PC-9 (cell line): ENCODE measurements at regions not wholly inside any gene's neighbourhood (a gene's known extent, or its start where the extent isn't known, plus 50 kb on each side); places are given as distances from the start of the nearest gene placed in this dataset.

Source experiments
- BruUV-seq: library from RNA; stranded (reverse); fragments of 400-500 nt; replicated peaks from 2 replicates; lab custom pipeline; 2021; lab: Mats Ljungman, UMichigan
- CTCF ChIA-PET: fragments of 300-600 bp; sonication (Branson Sonifier 250); formaldehyde crosslinking; loops from one replicate; lab custom pipeline; 2022; ENCODE audit warnings: antibody characterized with exemption; lab: Charles Lee
- POLR2A ChIA-PET: fragments of 300-600 bp; sonication (Branson Sonifier 250); formaldehyde crosslinking; loops from one replicate; lab custom pipeline; 2022; ENCODE audit warnings: antibody characterized with exemption; ENCODE audit not compliant: unreplicated experiment; lab: Charles Lee
- DNase-seq, 2 experiments: peaks; one replicate each; pipeline versions ENCODE4 v3.0.0 to v3.0.0-alpha.2; 2015 to 2022; ENCODE audit warnings: mixed read lengths in 1 of 2
- H2AFZ ChIP-seq: fragments of 200-600 bp; sonication (generic); 2 replicates; pipeline ENCODE4 v1.8.1; 2017; ENCODE audit warnings: antibody characterized with exemption
- H3F3A ChIP-seq: fragments of 200-600 bp; sonication (generic); 2 replicates; pipeline ENCODE4 v1.8.1; 2017; ENCODE audit warnings: antibody characterized with exemption, mild to moderate bottlenecking, low read depth; ENCODE audit not compliant: insufficient read depth
- H3K27ac ChIP-seq: fragments of 200-600 bp; sonication (generic); 2 replicates; pipeline ENCODE4 v1.6.1; 2016; ENCODE audit warnings: mixed run types
- H3K27me3 ChIP-seq: fragments of 200-600 bp; sonication (generic); 2 replicates; pipeline ENCODE4 v1.6.1; 2016; ENCODE audit warnings: low read depth, mixed run types; ENCODE audit not compliant: insufficient read depth
- H3K36me3 ChIP-seq: fragments of 200-600 bp; sonication (generic); 2 replicates; pipeline ENCODE4 v1.6.1; 2016; ENCODE audit warnings: low read depth, mixed run types
- H3K4me1 ChIP-seq: fragments of 200-600 bp; sonication (generic); replicated peaks from 2 replicates; pipeline ENCODE4 v1.6.1; 2016; ENCODE audit warnings: mixed run types; ENCODE audit not compliant: insufficient read depth
- H3K4me2 ChIP-seq: fragments of 200-600 bp; sonication (generic); 2 replicates; pipeline ENCODE4 v1.6.1; 2017; ENCODE audit warnings: mixed run types
- H3K4me3 ChIP-seq: fragments of 200-600 bp; sonication (generic); 2 replicates; pipeline ENCODE4 v1.6.1; 2016; ENCODE audit warnings: mixed run types
- H3K79me2 ChIP-seq: fragments of 200-600 bp; sonication (generic); 2 replicates; pipeline ENCODE4 v1.6.1; 2017; ENCODE audit warnings: low read depth, mixed run types
- H3K9me2 ChIP-seq: fragments of 200-600 bp; sonication (generic); 2 replicates; pipeline ENCODE4 v1.8.1; 2017; ENCODE audit warnings: mild to moderate bottlenecking; ENCODE audit not compliant: insufficient read depth
- H3K9me3 ChIP-seq: fragments of 200-600 bp; sonication (generic); 2 replicates; pipeline ENCODE4 v1.8.1; 2016; ENCODE audit warnings: low read depth; ENCODE audit not compliant: insufficient read depth
- H4K20me1 ChIP-seq: fragments of 200-600 bp; sonication (generic); 2 replicates; pipeline ENCODE4 v1.8.1; 2017; ENCODE audit not compliant: insufficient read depth
- CTCF ChIP-seq: fragments of 200-600 bp; sonication (generic); conservative IDR thresholded peaks from 2 replicates; pipeline ENCODE4 v1.6.1; 2017; ENCODE audit warnings: mixed run types, antibody characterized with exemption, mild to moderate bottlenecking, moderate library complexity
- EZH2 ChIP-seq: fragments of 200-600 bp; sonication (generic); IDR thresholded peaks from 2 replicates; pipeline ENCODE4 v1.8.0; 2017; ENCODE audit warnings: antibody characterized with exemption, low read depth
- intact Hi-C: fragments of 100-400 bp; cut with micrococcal nuclease; formaldehyde crosslinking; loops from one replicate; pipeline ENCODE4 v1.10.0; 2022; ENCODE audit not compliant: unreplicated experiment

- CTCF ChIA-PET, result no interaction called here
- no peaks in the 10 kb centered on the region for H3K36me3 ChIP-seq
- H4K20me1 ChIP-seq, result no peaks in the 10 kb centered on the region
- no peaks in the 10 kb centered on the region for H3K4me1 ChIP-seq
- BruUV-seq, result no TSS peak
- no peak overlapping the region for H2AFZ ChIP-seq
- H3K27me3 ChIP-seq, result peaks cover 68% of the 10 kb centered on the region
- no peak overlapping the region for H3K4me2 ChIP-seq
- no peaks in the 10 kb centered on the region for H3K9me2 ChIP-seq
- TF ChIP-seq CTCF (no peak), EZH2 (no peak)
- intact Hi-C loops, result no loop called here
- no peak for DNase-seq
- POLR2A ChIA-PET, result no interaction called here
- H3K4me3 ChIP-seq, result no peak overlapping the region
- no peaks in the 10 kb centered on the region for H3K79me2 ChIP-seq
- H3K9me3 ChIP-seq, result no peaks in the 10 kb centered on the region
- H3K27ac ChIP-seq, result no peak overlapping the region
- no peaks in the 10 kb centered on the region for H3F3A ChIP-seq
Measured at GRCh38 chr18:78919956-78920355, 59.7 kb upstream of the SALL3 start.

- H3K4me3 ChIP-seq, result no peak overlapping the region
- no peak for DNase-seq
- H3K27ac ChIP-seq, result no peak overlapping the region
- ChIA-PET CTCF (no interaction called here), POLR2A (no interaction called here)
- H3F3A ChIP-seq, result no peaks in the 10 kb centered on the region
- intact Hi-C loops, result no loop called here
- TF ChIP-seq CTCF (no peak), EZH2 (no peak)
- no peaks in the 10 kb centered on the region for H3K4me1 ChIP-seq
- no TSS peak for BruUV-seq
- H3K4me2 ChIP-seq, result no peak overlapping the region
- no peaks in the 10 kb centered on the region for H3K36me3 ChIP-seq
- no peaks in the 10 kb centered on the region for H3K9me3 ChIP-seq
- no peak overlapping the region for H2AFZ ChIP-seq
- H3K9me2 ChIP-seq, result no peaks in the 10 kb centered on the region
- H3K27me3 ChIP-seq, result peaks cover 70% of the 10 kb centered on the region
- H3K79me2 ChIP-seq, result no peaks in the 10 kb centered on the region
- no peaks in the 10 kb centered on the region for H4K20me1 ChIP-seq
Measured at GRCh38 chr18:78920456-78921138, 59.0 kb upstream of the SALL3 start.

- no peaks in the 10 kb centered on the region for H3K9me3 ChIP-seq
- no peak overlapping the region for H3K4me3 ChIP-seq
- POLR2A ChIA-PET, result no interaction called here
- no peaks in the 10 kb centered on the region for H4K20me1 ChIP-seq
- BruUV-seq, result no TSS peak
- H3K27me3 ChIP-seq, result peaks cover 93% of the 10 kb centered on the region
- no peak for DNase-seq
- H2AFZ ChIP-seq, result no peak overlapping the region
- TF ChIP-seq CTCF (no peak), EZH2 (no peak)
- H3K9me2 ChIP-seq, result no peaks in the 10 kb centered on the region
- H3K27ac ChIP-seq, result no peak overlapping the region
- intact Hi-C loops, result no loop called here
- H3K4me1 ChIP-seq, result no peaks in the 10 kb centered on the region
- no peaks in the 10 kb centered on the region for H3F3A ChIP-seq
- H3K79me2 ChIP-seq, result no peaks in the 10 kb centered on the region
- CTCF ChIA-PET, result no interaction called here
- no peaks in the 10 kb centered on the region for H3K36me3 ChIP-seq
- no peak overlapping the region for H3K4me2 ChIP-seq
Measured at GRCh38 chr18:78922856-78923255, 56.8 kb upstream of the SALL3 start.
